Activated CD8-positive, alpha-beta T cell treated with anti-CD3 and anti-CD28 coated beads for 36 hours (primary cell): ENCODE measurements at regions not wholly inside any gene's neighbourhood (a gene's known extent, or its start where the extent isn't known, plus 50 kb on each side); places are given as distances from the start of the nearest gene placed in this dataset.
A peak's percentile ranks its signal among the peaks of the same experiment; 100 is the strongest.

Experiments
- ATAC-seq: fragments of 200-7000 bp; cut with Tn5 transposase; one replicate; pipeline ENCODE4 v1.10.0; 2021; ENCODE audit warnings: mild to moderate bottlenecking, moderate library complexity
- CTCF ChIA-PET: fragments of 350-600 bp; sonication (Branson Sonifier 250); formaldehyde crosslinking; loops from one replicate; lab custom pipeline; 2021; ENCODE audit warnings: antibody characterized with exemption; lab: Charles Lee
- POLR2A ChIA-PET: fragments of 350-600 bp; sonication (Branson Sonifier 250); formaldehyde crosslinking; loops from one replicate; lab custom pipeline; 2021; ENCODE audit warnings: antibody characterized with exemption; lab: Charles Lee
- DNase-seq: peaks from one replicate; pipeline ENCODE4 v3.0.0-alpha.2; 2020
- H3K27ac Mint-ChIP-seq: one replicate; pipeline ENCODE4 v1.8.0; 2021; ENCODE audit warnings: mild to moderate bottlenecking, mixed read lengths
- H3K27me3 Mint-ChIP-seq: one replicate; pipeline ENCODE4 v1.8.0; 2021; ENCODE audit warnings: mixed read lengths
- H3K36me3 Mint-ChIP-seq: one replicate; pipeline ENCODE4 v1.8.0; 2021; ENCODE audit warnings: low read depth, mixed read lengths
- H3K4me1 Mint-ChIP-seq: one replicate; pipeline ENCODE4 v1.8.0; 2021; ENCODE audit warnings: low read depth, mixed read lengths
- H3K4me3 Mint-ChIP-seq: one replicate; pipeline ENCODE4 v1.8.0; 2021; ENCODE audit warnings: mild to moderate bottlenecking, moderate library complexity, mixed read lengths
- H3K9me3 Mint-ChIP-seq: one replicate; pipeline ENCODE4 v1.8.0; 2021; ENCODE audit warnings: mixed read lengths
- CTCF ChIP-seq: fragments of 200-600 bp; IDR thresholded peaks from one replicate; pipeline ENCODE4 v1.8.0; 2022; ENCODE audit warnings: antibody characterized with exemption, mild to moderate bottlenecking
- intact Hi-C: fragments of 100-400 bp; cut with micrococcal nuclease; formaldehyde crosslinking; loops from one replicate; pipeline ENCODE4 v1.10.0; 2022

DNA sequence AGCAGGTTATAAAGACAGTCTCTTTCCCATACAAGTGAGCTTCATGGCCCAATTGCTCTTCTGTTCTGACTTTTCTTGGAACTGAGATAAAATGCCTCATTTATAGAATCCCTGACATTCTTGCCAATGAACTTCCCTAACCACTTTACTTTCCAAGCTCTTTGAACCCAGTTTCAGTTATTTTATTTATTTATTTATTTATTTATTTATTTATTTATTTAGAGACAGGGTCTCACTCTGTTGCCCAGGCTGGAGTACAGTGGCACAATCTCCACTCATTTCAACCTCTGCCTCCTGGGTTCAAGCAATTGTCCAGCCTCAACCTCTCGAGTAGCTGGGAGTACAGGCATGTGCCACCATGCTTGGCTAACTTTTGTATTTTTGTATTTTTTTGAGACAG, 138.5 kb upstream of the ZNF184 start:
- H3K27me3 Mint-ChIP-seq, result peaks cover 31% of the 10 kb centered on the region
- ChIA-PET POLR2A (no interaction called here), CTCF (interaction anchor here (1.3 kb wide), 1 partner anchor 141 kb away, joined by 3 read pairs; no protein-coding TSS in a partner anchor)

DNA sequence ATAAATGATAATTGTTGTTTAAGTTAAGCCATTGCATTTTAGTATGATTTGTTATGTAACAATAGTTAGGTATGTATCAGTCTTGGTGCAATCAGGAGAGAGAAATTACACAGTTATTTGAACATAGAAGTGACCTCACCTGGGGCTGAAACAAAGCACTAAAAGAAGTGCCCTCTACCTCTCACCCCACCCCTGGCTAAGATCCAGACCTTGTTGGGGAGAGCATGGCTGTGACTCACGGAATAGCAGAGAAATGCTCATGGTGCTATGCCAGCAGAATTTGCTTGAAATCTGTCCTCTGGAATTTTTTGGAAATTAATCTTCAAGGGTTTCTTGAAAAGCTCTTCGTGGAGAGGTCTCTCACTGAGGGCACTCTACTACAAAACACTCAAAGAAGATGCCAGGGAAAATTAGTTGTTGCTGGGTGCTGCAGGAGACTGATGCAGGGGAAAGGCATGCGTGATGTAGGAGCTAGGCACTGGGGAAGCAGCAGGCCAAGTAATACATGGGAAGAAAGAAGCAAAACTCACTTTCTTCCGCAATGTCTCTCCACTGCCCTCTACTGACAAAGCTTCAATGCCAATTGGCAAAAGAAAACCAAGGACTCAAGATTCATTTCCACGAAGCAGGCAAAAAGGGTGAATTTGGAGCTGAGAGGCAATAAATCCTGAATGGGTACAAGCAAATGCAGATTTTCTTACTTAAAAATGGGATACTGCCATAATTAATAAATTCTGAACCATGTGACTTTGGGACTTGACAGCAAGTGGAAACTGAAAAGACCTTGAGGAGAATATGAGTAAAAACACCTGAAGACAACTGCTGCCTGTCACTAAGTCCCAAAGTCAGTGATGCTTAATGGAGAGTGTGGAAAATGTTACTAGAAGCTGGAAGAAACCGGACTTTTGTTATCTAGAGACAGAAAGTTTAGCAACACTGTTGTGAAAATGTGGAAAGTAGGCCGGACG, 136.3 kb upstream of the ZNF184 start:
- peak; percentile 71 for TF ChIP-seq CTCF
- no peak overlapping the region for H3K4me3 Mint-ChIP-seq
- H3K27ac Mint-ChIP-seq, result no peak overlapping the region
- ATAC-seq (no peak), DNase-seq (no peak)
- peaks cover 44% of the 10 kb centered on the region for H3K27me3 Mint-ChIP-seq
- POLR2A ChIA-PET, result interaction anchor here (1.2 to 1.4 kb wide), 2 partner anchors 8 to 425 kb away, joined by 3 to 5 read pairs; no protein-coding TSS in a partner anchor
- peaks cover 13% of the 10 kb centered on the region for H3K4me1 Mint-ChIP-seq
- intact Hi-C loops, result loop anchor here (2.0 to 10.0 kb wide), 3 partner anchors 90 to 434 kb away; partner anchors contain the start of gene POM121L2
- peaks cover 5% of the 10 kb centered on the region for H3K36me3 Mint-ChIP-seq
- no peaks in the 10 kb centered on the region for H3K9me3 Mint-ChIP-seq
- CTCF ChIA-PET, result interaction anchor here (0.6 to 2.7 kb wide), 35 partner anchors 9 to 953 kb away, joined by 3 to 15 read pairs (median 4); a partner anchor contains a TSS

More for the DNA sequence above, 138.5 kb upstream of the ZNF184 start:
- Mint-ChIP-seq H3K4me1 (no peaks in the 10 kb centered on the region), H3K36me3 (no peaks in the 10 kb centered on the region), H3K27ac (no peak overlapping the region), H3K9me3 (no peaks in the 10 kb centered on the region), H3K4me3 (no peak overlapping the region)
- ATAC-seq (no peak), DNase-seq (no peak)
- no peak for TF ChIP-seq CTCF
- intact Hi-C loops, result no loop called here

DNA sequence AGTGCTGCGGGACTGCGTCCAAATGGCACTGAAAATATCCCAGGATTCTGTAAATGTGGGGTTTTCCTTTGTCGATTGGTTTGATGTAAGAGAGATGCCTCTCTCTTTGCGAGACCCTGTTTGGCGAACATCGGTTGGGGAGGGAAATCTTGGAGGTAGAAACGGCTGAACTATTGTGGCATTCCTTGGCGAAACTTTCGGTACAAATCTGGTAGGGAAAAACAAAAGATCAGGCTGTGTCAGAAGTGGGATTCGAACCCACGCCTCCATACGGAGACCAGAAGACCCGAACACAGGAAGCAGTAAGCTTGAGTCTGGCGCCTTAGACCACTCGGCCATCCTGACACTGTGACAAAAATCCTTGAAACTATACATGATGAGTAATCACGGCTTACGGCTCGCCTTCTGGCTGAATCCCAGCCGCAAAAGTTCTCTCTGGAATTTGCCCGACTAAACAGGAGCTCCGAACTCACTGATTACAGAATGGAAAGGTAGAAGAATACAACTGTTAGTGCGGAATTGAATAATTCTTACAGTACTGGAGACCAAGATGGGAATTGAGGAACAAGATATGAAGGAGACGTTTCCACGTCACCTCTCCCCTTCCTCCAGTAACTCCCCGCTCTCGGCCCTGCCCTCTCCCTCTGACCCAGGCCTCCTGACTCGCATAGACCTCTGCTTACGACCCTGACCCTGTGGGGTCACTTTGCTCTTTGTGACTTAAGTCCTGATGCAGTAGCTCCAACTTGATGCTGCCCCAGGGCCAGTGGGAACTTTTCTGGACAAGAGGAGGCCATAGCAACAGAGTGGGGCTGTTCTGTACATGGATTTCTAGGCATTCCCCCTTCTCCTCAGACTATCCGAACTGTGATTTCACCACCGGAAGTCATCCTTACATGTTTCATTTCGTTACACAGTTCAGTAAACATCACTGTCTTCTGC, 132.8 kb upstream of the ZNF184 start:
- peak overlapping the region; percentile 66 for H3K4me3 Mint-ChIP-seq
- no peak for TF ChIP-seq CTCF
- H3K27ac Mint-ChIP-seq, result peak overlapping the region; percentile 48
- peak; percentile 51 for ATAC-seq
- H3K27me3 Mint-ChIP-seq, result peaks cover 49% of the 10 kb centered on the region
- H3K4me1 Mint-ChIP-seq, result peaks cover 23% of the 10 kb centered on the region
- intact Hi-C loops, result loop anchor here (10.0 kb wide), 2 partner anchors 291 to 431 kb away; partner anchors contain the start of gene POM121L2
- peaks cover 8% of the 10 kb centered on the region for H3K9me3 Mint-ChIP-seq
- ChIA-PET CTCF (interaction anchor here (0.7 kb wide), 1 partner anchor 82 kb away, joined by 3 read pairs; no protein-coding TSS in a partner anchor), POLR2A (interaction anchor here (1.0 kb wide), 1 partner anchor 15 kb away, joined by 3 read pairs; no protein-coding TSS in a partner anchor)
- H3K36me3 Mint-ChIP-seq, result peaks cover 11% of the 10 kb centered on the region
- peak; percentile 53 for DNase-seq

GRCh38 chr6:27604986-27605385, 132.1 kb upstream of the ZNF184 start:
- intact Hi-C loops, result loop anchor here (10.0 kb wide), 2 partner anchors 290 to 430 kb away; partner anchors contain the start of gene POM121L2
- POLR2A ChIA-PET, result no interaction called here

More at GRCh38 chr6:27604986-27605385, 132.1 kb upstream of the ZNF184 start:
- Mint-ChIP-seq H3K4me1 (peaks cover 27% of the 10 kb centered on the region), H3K27ac (no peak overlapping the region), H3K36me3 (peaks cover 11% of the 10 kb centered on the region), H3K4me3 (peak overlapping the region; percentile 66), H3K27me3 (peaks cover 53% of the 10 kb centered on the region), H3K9me3 (peaks cover 8% of the 10 kb centered on the region)
- DNase-seq (no peak), ATAC-seq (no peak)
- CTCF ChIA-PET, result no interaction called here
- TF ChIP-seq CTCF, result no peak
